Upper lobe of right lung (tissue), 1 donor: ENCODE measurements at regions not wholly inside any gene's neighbourhood (a gene's known extent, or its start where the extent isn't known, plus 50 kb on each side); places are given as distances from the start of the nearest gene placed in this dataset.

Source experiments
- ATAC-seq: fragments of 200-7000 bp; cut with Tn5 transposase; one replicate; pipeline ENCODE4 v1.9.1; 2020; ENCODE audit warnings: mild to moderate bottlenecking, moderate library complexity
- DNase-seq: peaks from one replicate; pipeline ENCODE4 v3.0.0-alpha.2; 2020
- H3K27ac ChIP-seq: fragments of 200-600 bp; one replicate; pipeline ENCODE4 v1.8.0; 2022
- H3K27me3 ChIP-seq: fragments of 200-600 bp; one replicate; pipeline ENCODE4 v1.8.0; 2022; ENCODE audit warnings: mild to moderate bottlenecking
- H3K36me3 ChIP-seq: fragments of 200-600 bp; one replicate; pipeline ENCODE4 v1.8.0; 2022
- H3K4me1 ChIP-seq: fragments of 200-600 bp; one replicate; pipeline ENCODE4 v1.8.0; 2022
- H3K4me3 ChIP-seq: fragments of 200-600 bp; one replicate; pipeline ENCODE4 v1.8.0; 2022; ENCODE audit warnings: mild to moderate bottlenecking
- H3K9me3 ChIP-seq: fragments of 200-600 bp; one replicate; pipeline ENCODE4 v1.8.0; 2022
- intact Hi-C: fragments of 100-400 bp; cut with DNase I; formaldehyde crosslinking; loops from one replicate; pipeline ENCODE4 v1.11.0; 2022
- TF ChIP-seq, protein P1 (sequence below): fragments of 200-600 bp; IDR thresholded peaks from one replicate; pipeline ENCODE4 v1.8.0; 2022; ENCODE audit warnings: antibody characterized with exemption
- donor health status: DM: no; HTN: yes; CAD: no; lungs with severe emphysema.

DNA sequence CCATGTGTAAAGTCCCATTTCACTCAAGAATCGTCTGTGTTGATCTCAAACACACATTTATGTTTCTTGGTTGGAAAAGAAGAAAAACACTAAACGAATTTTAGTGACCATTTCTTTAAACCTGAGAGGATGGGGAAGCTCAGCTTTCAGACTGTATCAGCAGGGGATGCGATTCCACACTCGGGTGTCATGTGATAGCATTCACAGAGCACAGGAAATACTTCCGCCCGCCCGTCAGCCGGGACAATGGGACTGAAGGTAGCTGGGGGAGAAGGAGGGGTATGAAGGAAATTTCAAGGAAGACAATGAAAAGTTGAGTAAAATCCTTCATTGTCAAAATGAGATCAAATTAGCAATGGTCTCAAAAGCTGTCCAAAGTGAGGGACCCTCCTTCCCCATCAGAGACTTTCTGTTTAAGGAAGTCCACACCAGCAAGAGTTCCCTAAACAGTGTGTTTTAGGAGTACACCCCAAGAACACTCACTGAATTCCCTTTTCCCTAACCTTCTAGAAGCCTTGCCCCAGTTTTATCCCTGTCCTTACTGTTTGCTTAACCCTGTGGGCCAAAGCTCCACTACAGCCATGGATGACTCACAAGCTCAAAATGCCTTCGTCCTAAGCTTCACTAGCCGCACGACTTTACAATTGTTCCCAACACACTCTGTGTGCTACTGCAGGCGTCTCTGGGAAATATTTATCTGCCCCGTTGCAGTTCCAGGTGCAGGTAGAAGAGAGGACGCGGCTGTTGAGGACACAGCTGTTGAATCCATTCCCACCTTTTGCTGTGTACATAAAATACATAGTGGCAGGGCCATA lies 51.4 kb upstream of the SIM2 start:
- Histone ChIP-seq H3K36me3 (no peaks in the 10 kb centered on the region), H3K27ac (no peak overlapping the region), H3K9me3 (no peaks in the 10 kb centered on the region), H3K4me3 (no peak overlapping the region), H3K4me1 (no peaks in the 10 kb centered on the region), H3K27me3 (peaks cover 4% of the 10 kb centered on the region)
- ATAC-seq: no peak
- intact Hi-C loops: no loop called here
- TF ChIP-seq, protein P1, sequence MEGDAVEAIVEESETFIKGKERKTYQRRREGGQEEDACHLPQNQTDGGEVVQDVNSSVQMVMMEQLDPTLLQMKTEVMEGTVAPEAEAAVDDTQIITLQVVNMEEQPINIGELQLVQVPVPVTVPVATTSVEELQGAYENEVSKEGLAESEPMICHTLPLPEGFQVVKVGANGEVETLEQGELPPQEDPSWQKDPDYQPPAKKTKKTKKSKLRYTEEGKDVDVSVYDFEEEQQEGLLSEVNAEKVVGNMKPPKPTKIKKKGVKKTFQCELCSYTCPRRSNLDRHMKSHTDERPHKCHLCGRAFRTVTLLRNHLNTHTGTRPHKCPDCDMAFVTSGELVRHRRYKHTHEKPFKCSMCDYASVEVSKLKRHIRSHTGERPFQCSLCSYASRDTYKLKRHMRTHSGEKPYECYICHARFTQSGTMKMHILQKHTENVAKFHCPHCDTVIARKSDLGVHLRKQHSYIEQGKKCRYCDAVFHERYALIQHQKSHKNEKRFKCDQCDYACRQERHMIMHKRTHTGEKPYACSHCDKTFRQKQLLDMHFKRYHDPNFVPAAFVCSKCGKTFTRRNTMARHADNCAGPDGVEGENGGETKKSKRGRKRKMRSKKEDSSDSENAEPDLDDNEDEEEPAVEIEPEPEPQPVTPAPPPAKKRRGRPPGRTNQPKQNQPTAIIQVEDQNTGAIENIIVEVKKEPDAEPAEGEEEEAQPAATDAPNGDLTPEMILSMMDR: no peak
- DNase-seq: peak; percentile 6
